IPS DF 6.9 (cell line): ENCODE measurements at regions not wholly inside any gene's neighbourhood (a gene's known extent, or its start where the extent isn't known, plus 50 kb on each side); places are given as distances from the start of the nearest gene placed in this dataset.

Experiments
- DNase-seq: peaks from one replicate; pipeline ENCODE4 v3.0.0-alpha.2; 2013; ENCODE audit warnings: low read depth, low spot score
- H3K27ac ChIP-seq: one replicate; pipeline ENCODE4 v1.5.1; 2013; ENCODE audit warnings: low read length, control low read depth
- H3K27me3 ChIP-seq: 2 replicates; pipeline ENCODE4 v1.6.1; 2013; ENCODE audit warnings: mild to moderate bottlenecking, low read length; ENCODE audit not compliant: control insufficient read depth, insufficient read depth
- H3K36me3 ChIP-seq: 2 replicates; pipeline ENCODE4 v1.6.1; 2013; ENCODE audit warnings: low read length; ENCODE audit not compliant: control insufficient read depth, insufficient read depth
- H3K4me1 ChIP-seq: 2 replicates; pipeline ENCODE4 v1.6.1; 2013; ENCODE audit warnings: low read length; ENCODE audit not compliant: control insufficient read depth, insufficient read depth
- H3K4me3 ChIP-seq: 2 replicates; pipeline ENCODE4 v1.5.1; 2013; ENCODE audit warnings: mild to moderate bottlenecking, low read length
- H3K9me3 ChIP-seq: 2 replicates; pipeline ENCODE4 v1.6.1; 2013; ENCODE audit warnings: low read length, inconsistent platforms; ENCODE audit not compliant: control insufficient read depth, insufficient read depth
- WGBS: extraction: QIAGEN DNeasy Blood & Tissue Kit; methylation state at CpG from one replicate; pipeline ENCODE4 v1.1.7; 2013; ENCODE audit warnings: mixed read lengths, missing lambda C conversion rate; ENCODE audit not compliant: insufficient read length, insufficient coverage; 5-methylcytosine and 5-hydroxymethylcytosine counted together

DNA sequence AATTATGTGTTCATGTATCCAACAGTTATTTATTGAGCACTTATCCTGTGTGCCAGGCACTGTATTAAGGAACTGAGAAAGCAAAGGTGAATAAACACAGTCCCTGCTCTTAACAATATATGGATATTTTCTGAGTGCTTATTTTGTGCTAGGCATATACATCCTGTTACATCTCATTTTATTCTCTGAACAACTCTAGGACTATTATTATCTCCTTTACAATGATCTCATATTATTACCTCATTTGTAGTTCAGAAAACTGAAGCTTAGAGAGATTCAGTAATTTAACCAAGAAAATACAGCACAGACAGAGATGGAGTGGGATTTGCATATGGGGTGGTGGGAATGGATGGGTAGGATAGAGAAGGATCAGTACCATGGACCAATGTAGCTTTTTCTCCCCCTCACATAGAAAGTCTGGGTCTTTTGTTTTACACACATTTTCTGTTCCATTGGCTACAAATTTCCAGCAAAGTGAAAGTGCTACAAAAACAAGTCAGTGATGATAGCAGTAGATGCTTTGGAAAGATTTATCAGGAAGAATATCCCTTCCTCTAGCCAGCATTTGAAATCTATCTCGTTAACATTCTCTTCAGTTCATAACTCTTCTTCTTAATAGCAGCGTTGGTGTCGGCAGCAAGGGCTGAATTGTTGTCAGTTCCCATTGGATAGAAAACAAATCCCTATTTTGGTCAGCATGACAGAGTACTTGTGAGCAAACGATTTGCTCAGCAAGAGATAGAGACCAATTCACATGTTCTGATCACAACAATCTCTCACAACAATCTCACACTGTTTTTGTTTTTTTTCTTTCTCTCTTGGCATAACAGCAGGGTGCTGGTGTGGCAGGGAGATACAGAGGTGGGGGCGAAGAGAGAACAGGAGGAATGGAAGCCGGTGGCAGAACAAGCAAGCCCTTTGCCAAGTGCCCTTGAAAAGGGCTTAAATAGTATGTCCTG lies 102.2 kb upstream of the KCTD1 start:
- Histone ChIP-seq H3K4me1 (peaks cover 2% of the 10 kb centered on the region; the same call in 1 of the 2 replicates), H3K27ac (no peak overlapping the region), H3K4me3 (no peak overlapping the region), H3K9me3 (no peaks in the 10 kb centered on the region), H3K27me3 (peaks cover 5% of the 10 kb centered on the region; the same call in 1 of the 2 replicates), H3K36me3 (no peaks in the 10 kb centered on the region)
- DNase-seq: no peak
- WGBS: no CpG with 5 or more reads among the region's 6 CpGs

- H3K27ac ChIP-seq: no peak overlapping the region
These were observed 100.8 kb upstream of the KCTD1 start for GRCh38 chr18:26649193-26649543.

DNA sequence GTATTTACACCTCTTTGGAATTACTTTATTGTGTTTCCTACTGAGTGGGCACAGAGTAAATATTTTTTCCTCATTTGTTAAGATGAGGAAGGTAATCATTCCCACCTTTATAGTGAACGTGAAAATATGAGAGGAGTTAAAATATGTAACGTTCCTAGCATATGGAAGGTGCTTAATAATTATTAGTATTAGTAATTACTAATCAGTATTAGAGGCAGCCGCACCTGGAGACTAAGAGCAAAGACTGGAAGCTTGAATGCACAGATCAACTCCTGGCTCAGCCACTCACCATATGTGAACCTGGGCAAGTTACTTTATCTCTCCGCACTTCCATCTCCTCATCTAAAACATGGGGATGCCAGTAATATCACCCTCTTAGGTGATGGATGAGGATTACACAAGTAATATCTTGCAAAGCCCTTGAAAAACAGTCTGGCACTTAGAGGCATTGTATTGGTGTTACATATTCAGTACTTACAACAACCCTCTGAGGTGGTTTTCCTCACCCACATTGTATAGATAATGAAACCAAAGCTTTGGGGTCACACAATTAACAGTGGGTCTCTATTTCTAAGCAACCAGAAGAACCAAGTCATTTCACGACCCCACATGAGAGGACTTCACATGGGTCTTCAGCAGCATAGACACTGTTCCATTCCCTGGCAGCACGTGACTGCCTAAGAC lies 100.3 kb upstream of the KCTD1 start:
- Histone ChIP-seq H3K27me3 (peaks cover 3% of the 10 kb centered on the region; the same call in 1 of the 2 replicates), H3K27ac (no peak overlapping the region)

More at GRCh38 chr18:26649193-26649543, 100.8 kb upstream of the KCTD1 start:
- no CpG with 5 or more reads among the region's 6 CpGs for WGBS
- Histone ChIP-seq H3K27me3 (peaks cover 3% of the 10 kb centered on the region; the same call in 1 of the 2 replicates), H3K9me3 (no peaks in the 10 kb centered on the region), H3K4me3 (no peak overlapping the region), H3K4me1 (peaks cover 2% of the 10 kb centered on the region; the same call in 1 of the 2 replicates), H3K36me3 (no peaks in the 10 kb centered on the region)
- no peak for DNase-seq

GRCh38 chr18:26646901-26647300 lies 98.5 kb upstream of the KCTD1 start:
- peaks cover 3% of the 10 kb centered on the region; the same call in 1 of the 2 replicates for H3K27me3 ChIP-seq
- no peak overlapping the region for H3K4me3 ChIP-seq
- peaks cover 2% of the 10 kb centered on the region; the same call in 1 of the 2 replicates for H3K4me1 ChIP-seq
- no peaks in the 10 kb centered on the region for H3K9me3 ChIP-seq
- H3K27ac ChIP-seq: no peak overlapping the region
- DNase-seq: no peak
- no peaks in the 10 kb centered on the region for H3K36me3 ChIP-seq
- no CpG with 5 or more reads among the region's 4 CpGs for WGBS

More for the DNA sequence above, 100.3 kb upstream of the KCTD1 start:
- Histone ChIP-seq H3K9me3 (no peaks in the 10 kb centered on the region), H3K4me3 (no peak overlapping the region), H3K36me3 (no peaks in the 10 kb centered on the region), H3K4me1 (peaks cover 2% of the 10 kb centered on the region; the same call in 1 of the 2 replicates)
- no CpG with 5 or more reads among the region's 6 CpGs for WGBS
- no peak for DNase-seq

GRCh38 chr18:26642440-26643348 lies 94.3 kb upstream of the KCTD1 start:
- Histone ChIP-seq H3K36me3 (no peaks in the 10 kb centered on the region), H3K27me3 (no peaks in the 10 kb centered on the region), H3K4me3 (no peak overlapping the region), H3K4me1 (no peaks in the 10 kb centered on the region), H3K9me3 (no peaks in the 10 kb centered on the region), H3K27ac (no peak overlapping the region)
- WGBS: no CpG with 5 or more reads among the region's 14 CpGs
- DNase-seq: no peak

- no CpG with 5 or more reads among the region's 5 CpGs for WGBS
- no peak overlapping the region for H3K27ac ChIP-seq
- no peaks in the 10 kb centered on the region for H3K36me3 ChIP-seq
- H3K9me3 ChIP-seq: no peaks in the 10 kb centered on the region
- no peaks in the 10 kb centered on the region for H3K27me3 ChIP-seq
- DNase-seq: no peak
- H3K4me1 ChIP-seq: no peaks in the 10 kb centered on the region
- H3K4me3 ChIP-seq: no peak overlapping the region
These were observed 92.2 kb upstream of the KCTD1 start for GRCh38 chr18:26640541-26640940.

DNA sequence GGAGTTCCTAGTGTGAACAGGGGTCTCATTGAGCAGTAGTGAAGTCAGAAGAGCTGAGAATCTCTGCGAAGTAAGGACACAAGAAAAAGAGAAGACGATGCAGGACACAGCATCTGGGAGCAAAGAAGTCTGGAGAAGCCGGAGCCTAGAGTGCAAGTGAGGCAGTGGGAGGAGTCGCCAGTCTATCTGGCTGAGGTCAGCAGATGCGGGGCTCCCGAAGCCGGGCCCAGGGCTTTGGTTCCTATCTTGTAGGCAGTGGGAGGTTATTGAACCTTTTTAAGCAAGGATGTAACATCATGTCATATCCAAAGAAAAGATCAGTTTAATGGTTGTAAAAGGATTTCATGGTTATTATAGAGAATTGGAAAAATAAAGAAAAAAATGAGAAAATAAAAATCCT lies 90.8 kb upstream of the KCTD1 start:
- no peaks in the 10 kb centered on the region for H3K36me3 ChIP-seq
- no peak for DNase-seq
- no peaks in the 10 kb centered on the region for H3K4me1 ChIP-seq
- no peak overlapping the region for H3K4me3 ChIP-seq
- no peak overlapping the region for H3K27ac ChIP-seq
- WGBS: no CpG with 5 or more reads among the region's 7 CpGs
- H3K9me3 ChIP-seq: no peaks in the 10 kb centered on the region
- no peaks in the 10 kb centered on the region for H3K27me3 ChIP-seq

GRCh38 chr18:26637983-26638382 lies 89.6 kb upstream of the KCTD1 start:
- H3K4me3 ChIP-seq: no peak overlapping the region
- H3K27ac ChIP-seq: no peak overlapping the region
- no peaks in the 10 kb centered on the region for H3K4me1 ChIP-seq
- WGBS: no CpG with 5 or more reads among the region's 2 CpGs
- no peaks in the 10 kb centered on the region for H3K27me3 ChIP-seq
- no peaks in the 10 kb centered on the region for H3K36me3 ChIP-seq
- DNase-seq: no peak
- no peaks in the 10 kb centered on the region for H3K9me3 ChIP-seq

GRCh38 chr18:26637324-26637723 lies 89.0 kb upstream of the KCTD1 start:
- no CpG with 5 or more reads among the region's 8 CpGs for WGBS
- DNase-seq: no peak

DNA sequence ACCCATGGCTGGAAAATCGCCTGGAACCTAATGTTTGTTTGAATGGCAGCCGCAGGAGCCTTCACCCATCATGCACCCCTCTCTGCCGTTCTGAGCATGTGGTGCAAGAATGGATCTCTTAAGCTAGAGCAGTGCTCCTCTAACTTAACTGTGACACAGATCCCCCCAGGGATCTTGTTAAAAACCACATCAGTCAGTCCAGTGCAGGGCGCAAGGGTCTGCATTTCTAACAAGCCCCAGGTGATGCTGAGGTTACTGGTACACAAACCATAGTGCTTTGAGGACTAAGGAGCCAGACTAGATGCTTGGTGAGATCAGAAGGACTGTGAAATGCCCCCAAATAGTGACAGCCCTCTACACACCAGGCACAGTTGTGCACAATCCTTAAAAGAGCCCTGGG lies 87.1 kb upstream of the KCTD1 start:
- H3K4me3 ChIP-seq: no peak overlapping the region
- H3K27ac ChIP-seq: no peak overlapping the region
- WGBS: no CpG with 5 or more reads among the region's 4 CpGs
- DNase-seq: no peak
- H3K4me1 ChIP-seq: no peaks in the 10 kb centered on the region
- H3K36me3 ChIP-seq: no peaks in the 10 kb centered on the region
- no peaks in the 10 kb centered on the region for H3K9me3 ChIP-seq
- H3K27me3 ChIP-seq: no peaks in the 10 kb centered on the region

More at GRCh38 chr18:26637324-26637723, 89.0 kb upstream of the KCTD1 start:
- Histone ChIP-seq H3K36me3 (no peaks in the 10 kb centered on the region), H3K9me3 (no peaks in the 10 kb centered on the region), H3K4me1 (no peaks in the 10 kb centered on the region), H3K4me3 (no peak overlapping the region), H3K27ac (no peak overlapping the region), H3K27me3 (no peaks in the 10 kb centered on the region)
